ENCODE measurements at regions not wholly inside any gene's neighbourhood (a gene's known extent, or its start where the extent isn't known, plus 50 kb on each side); places are given as distances from the start of the nearest gene placed in this dataset.

DNA sequence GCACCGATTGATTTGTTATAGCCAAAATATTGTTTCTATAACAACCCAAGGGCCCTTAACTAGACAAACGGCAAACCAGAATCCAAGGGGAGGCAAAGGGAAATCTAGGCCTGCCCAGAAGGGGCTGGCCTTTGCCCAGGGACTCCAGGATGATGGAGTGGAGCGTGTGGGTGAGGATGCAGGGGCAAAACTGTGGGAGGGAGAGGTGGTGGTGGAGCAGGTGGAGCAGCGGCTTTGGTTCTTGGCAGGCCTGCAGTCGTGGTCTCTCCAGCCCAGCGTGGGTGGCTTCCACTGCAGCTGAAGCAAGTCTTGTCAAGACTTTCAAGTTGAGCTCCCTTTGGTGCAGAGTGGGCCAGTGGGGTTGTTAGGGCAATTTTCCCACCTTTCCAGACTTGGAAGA, 98.6 kb upstream of the TBCA start:
- H3K4me1 ChIP-seq, result no peaks in the 10 kb centered on the region
- H3K27ac ChIP-seq, result no peak overlapping the region
- H3K4me3 ChIP-seq, result no peak overlapping the region
- no peaks in the 10 kb centered on the region for H3K9me3 ChIP-seq
- no peak for DNase-seq
- TF ChIP-seq POLR2A (IDR thresholded peaks at IDR 0.05) (no peak), CTCF (IDR thresholded peaks at IDR 0.05) (no peak)
- H3K27me3 ChIP-seq, result no peaks in the 10 kb centered on the region
- no peaks in the 10 kb centered on the region for H3K36me3 ChIP-seq

DNA sequence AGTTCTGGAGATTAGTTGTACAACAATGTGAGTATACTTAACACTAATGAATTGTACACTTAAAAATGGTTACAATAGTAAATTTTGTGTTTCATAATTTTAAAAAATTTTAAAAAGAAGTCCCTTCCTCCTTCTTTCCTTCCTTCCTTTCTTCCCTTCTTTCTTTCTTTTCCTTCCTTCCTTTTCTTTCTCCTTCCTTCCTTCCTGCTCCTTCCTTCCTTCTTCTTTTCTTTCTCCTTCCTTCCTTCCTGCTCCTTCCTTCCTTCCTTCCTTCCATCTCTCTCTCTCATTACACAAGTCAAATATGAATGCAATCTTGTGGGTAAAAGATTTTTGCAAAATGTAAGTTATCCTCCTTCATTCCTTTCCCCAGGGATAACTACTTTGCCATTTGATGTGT, 97.1 kb upstream of the TBCA start:
- no peaks in the 10 kb centered on the region for H3K4me1 ChIP-seq
- no peaks in the 10 kb centered on the region for H3K27me3 ChIP-seq
- H3K4me3 ChIP-seq, result no peak overlapping the region
- no peaks in the 10 kb centered on the region for H3K9me3 ChIP-seq
- H3K36me3 ChIP-seq, result no peaks in the 10 kb centered on the region
- DNase-seq, result no peak
- TF ChIP-seq CTCF (IDR thresholded peaks at IDR 0.05) (no peak), POLR2A (IDR thresholded peaks at IDR 0.05) (no peak)
- H3K27ac ChIP-seq, result no peak overlapping the region

DNA sequence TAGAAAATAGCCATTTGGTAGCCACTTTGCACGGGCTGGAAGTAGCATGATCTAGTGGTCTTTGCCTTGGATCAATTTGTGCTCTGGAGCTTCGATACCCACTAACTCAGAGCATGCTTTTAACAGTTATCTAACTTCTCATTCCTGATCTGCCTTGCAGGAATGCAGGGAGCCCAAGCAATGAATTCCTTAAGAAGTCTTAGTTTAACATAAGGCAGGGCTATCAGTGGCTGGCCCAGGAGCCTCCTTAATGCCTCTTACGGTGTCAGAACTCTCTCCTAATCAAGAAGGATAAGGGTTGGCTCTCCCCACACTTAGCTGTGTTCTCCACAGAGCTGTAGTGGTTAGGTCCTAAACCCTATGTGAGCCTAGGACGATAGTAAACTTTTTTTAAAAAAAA, 95.8 kb upstream of the TBCA start:
- H3K27ac ChIP-seq, result no peak overlapping the region
- DNase-seq, result no peak
- no peaks in the 10 kb centered on the region for H3K36me3 ChIP-seq
- no peaks in the 10 kb centered on the region for H3K27me3 ChIP-seq
- TF ChIP-seq CTCF (IDR thresholded peaks at IDR 0.05) (no peak), POLR2A (IDR thresholded peaks at IDR 0.05) (no peak)
- no peaks in the 10 kb centered on the region for H3K9me3 ChIP-seq
- no peak overlapping the region for H3K4me3 ChIP-seq
- no peaks in the 10 kb centered on the region for H3K4me1 ChIP-seq

GRCh38 chr5:77871016-77871415, 94.9 kb upstream of the TBCA start:
- no peak for TF ChIP-seq POLR2A (IDR thresholded peaks at IDR 0.05)
- TF ChIP-seq CTCF (IDR thresholded peaks at IDR 0.05), result no peak
- Histone ChIP-seq H3K36me3 (no peaks in the 10 kb centered on the region), H3K27ac (no peak overlapping the region), H3K4me1 (no peaks in the 10 kb centered on the region), H3K27me3 (no peaks in the 10 kb centered on the region), H3K9me3 (no peaks in the 10 kb centered on the region), H3K4me3 (no peak overlapping the region)
- DNase-seq, result no peak

DNA sequence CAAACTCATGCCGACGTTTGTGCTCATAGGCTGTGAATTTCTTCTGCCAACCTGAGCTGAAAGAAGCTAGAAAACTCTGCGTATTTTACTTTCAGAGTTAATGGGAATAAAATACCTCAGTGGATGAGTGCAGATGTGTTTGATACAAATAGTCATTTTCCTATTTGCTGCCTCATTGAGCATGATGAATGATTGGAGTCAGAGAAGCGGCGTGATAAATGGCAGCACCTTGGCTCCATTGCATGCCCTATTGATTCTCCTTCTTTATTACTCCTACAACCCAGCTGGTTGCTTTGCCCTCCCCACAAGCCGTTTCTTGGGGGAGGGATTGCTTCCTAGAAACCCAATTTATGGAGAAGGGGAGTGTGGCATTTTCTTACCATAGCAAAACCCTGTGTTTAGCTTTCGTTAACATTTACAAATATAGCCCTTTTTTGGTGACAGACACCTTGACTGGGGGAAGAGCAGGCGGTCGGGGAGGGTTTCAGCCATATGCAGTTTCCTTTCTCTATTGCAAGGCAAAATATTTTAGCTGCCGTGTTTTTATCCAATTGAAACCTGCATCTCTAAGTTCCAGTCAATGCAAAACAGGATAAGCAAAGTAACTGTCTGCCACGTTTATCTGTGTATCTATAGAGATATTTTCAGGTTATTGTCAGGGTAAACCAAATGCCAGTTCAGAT, 93.1 kb upstream of the TBCA start:
- H3K4me3 ChIP-seq, result no peak overlapping the region

More for the DNA sequence above, 93.1 kb upstream of the TBCA start:
- Histone ChIP-seq H3K36me3 (no peaks in the 10 kb centered on the region), H3K9me3 (no peaks in the 10 kb centered on the region), H3K4me1 (no peaks in the 10 kb centered on the region), H3K27ac (no peak overlapping the region), H3K27me3 (no peaks in the 10 kb centered on the region)
- TF ChIP-seq CTCF (IDR thresholded peaks at IDR 0.05), result no peak
- TF ChIP-seq POLR2A (IDR thresholded peaks at IDR 0.05), result no peak
- no peak for DNase-seq

All from Peyer's patch (tissue), 4 donors.